ENCODE measurements at regions not wholly inside any gene's neighbourhood (a gene's known extent, or its start where the extent isn't known, plus 50 kb on each side); places are given as distances from the start of the nearest gene placed in this dataset.

- Histone ChIP-seq H3K4me3 (no peak overlapping the region), H3K36me3 (replicated peaks; ENCODE audit: insufficient read depth, low read depth) (no peaks in the 10 kb centered on the region), H2AFZ (no peak overlapping the region), H4K20me1 (ENCODE audit: insufficient read depth, poor library complexity, severe bottlenecking) (no peaks in the 10 kb centered on the region), H3K27me3 (no peaks in the 10 kb centered on the region), H3K79me2 (no peaks in the 10 kb centered on the region), H3K4me1 (ENCODE audit: insufficient read depth) (no peaks in the 10 kb centered on the region), H3K9me3 (ENCODE audit: low read depth) (no peaks in the 10 kb centered on the region), H3K4me2 (no peak overlapping the region), H3K9me2 (replicated peaks; ENCODE audit: insufficient read depth) (no peaks in the 10 kb centered on the region), H3K27ac (no peak overlapping the region)
- no peak for TF ChIP-seq EZH2phosphoT487 (IDR thresholded peaks at IDR 0.05; ENCODE audit: low read depth, severe bottlenecking, unreplicated experiment)
- no peak for TF ChIP-seq EZH2 (IDR thresholded peaks at IDR 0.05; ENCODE audit: borderline replicate concordance)
- no peak for TF ChIP-seq CTCF (IDR thresholded peaks at IDR 0.05; ENCODE audit: poor library complexity)
- no peak for DNase-seq (ENCODE audit: low spot score)
These were observed 443.5 kb upstream of the MAP2 start for GRCh38 chr2:208980321-208980720.

GRCh38 chr2:208982831-208983230, 441.0 kb upstream of the MAP2 start:
- H2AFZ ChIP-seq: no peak overlapping the region
- H3K9me3 ChIP-seq (ENCODE audit: low read depth): no peaks in the 10 kb centered on the region
- TF ChIP-seq EZH2phosphoT487 (IDR thresholded peaks at IDR 0.05; ENCODE audit: low read depth, severe bottlenecking, unreplicated experiment) (no peak), EZH2 (IDR thresholded peaks at IDR 0.05; ENCODE audit: borderline replicate concordance) (no peak), CTCF (IDR thresholded peaks at IDR 0.05; ENCODE audit: poor library complexity) (no peak)
- no peaks in the 10 kb centered on the region for H3K36me3 ChIP-seq (replicated peaks; ENCODE audit: insufficient read depth, low read depth)
- no peak for DNase-seq (ENCODE audit: low spot score)
- peak overlapping the region; percentile 31 for H3K27ac ChIP-seq
- no peaks in the 10 kb centered on the region for H4K20me1 ChIP-seq (ENCODE audit: insufficient read depth, poor library complexity, severe bottlenecking)
- H3K4me2 ChIP-seq: no peak overlapping the region
- H3K9me2 ChIP-seq (replicated peaks; ENCODE audit: insufficient read depth): no peaks in the 10 kb centered on the region
- H3K4me3 ChIP-seq: no peak overlapping the region
- no peaks in the 10 kb centered on the region for H3K27me3 ChIP-seq
- H3K4me1 ChIP-seq (ENCODE audit: insufficient read depth): no peaks in the 10 kb centered on the region
- WGBS (ENCODE audit: low lambda C conversion rate, missing lambda C conversion rate): 95% methylated on average over 3 of the region's 3 CpGs
- no peaks in the 10 kb centered on the region for H3K79me2 ChIP-seq

GRCh38 chr2:208983486-208983885, 440.4 kb upstream of the MAP2 start:
- no peak overlapping the region for H3K4me3 ChIP-seq
- TF ChIP-seq EZH2 (IDR thresholded peaks at IDR 0.05; ENCODE audit: borderline replicate concordance): no peak
- TF ChIP-seq CTCF (IDR thresholded peaks at IDR 0.05; ENCODE audit: poor library complexity): no peak
- no peak for TF ChIP-seq EZH2phosphoT487 (IDR thresholded peaks at IDR 0.05; ENCODE audit: low read depth, severe bottlenecking, unreplicated experiment)
- H3K27me3 ChIP-seq: no peaks in the 10 kb centered on the region
- H3K36me3 ChIP-seq (replicated peaks; ENCODE audit: insufficient read depth, low read depth): no peaks in the 10 kb centered on the region
- no peaks in the 10 kb centered on the region for H3K9me2 ChIP-seq (replicated peaks; ENCODE audit: insufficient read depth)
- no peak overlapping the region for H3K4me2 ChIP-seq
- no peaks in the 10 kb centered on the region for H3K9me3 ChIP-seq (ENCODE audit: low read depth)
- 47% methylated on average over 3 of the region's 3 CpGs for WGBS (ENCODE audit: low lambda C conversion rate, missing lambda C conversion rate)
- H3K79me2 ChIP-seq: no peaks in the 10 kb centered on the region
- no peak overlapping the region for H2AFZ ChIP-seq
- H3K27ac ChIP-seq: peak overlapping the region; percentile 31
- DNase-seq (ENCODE audit: low spot score): no peak
- no peaks in the 10 kb centered on the region for H4K20me1 ChIP-seq (ENCODE audit: insufficient read depth, poor library complexity, severe bottlenecking)
- H3K4me1 ChIP-seq (ENCODE audit: insufficient read depth): no peaks in the 10 kb centered on the region
